Choroid plexus epithelial cell (primary cell): ENCODE measurements at regions not wholly inside any gene's neighbourhood (a gene's known extent, or its start where the extent isn't known, plus 50 kb on each side); places are given as distances from the start of the nearest gene placed in this dataset.

Experiments
- DNase-seq: peaks from one replicate; pipeline ENCODE4 v3.0.0-alpha.2; 2010; ENCODE audit warnings: low read depth
- H3K4me3 ChIP-seq: 2 replicates; pipeline ENCODE4 v1.5.1; 2011; ENCODE audit warnings: low read depth, mild to moderate bottlenecking, control low read depth, low read length, moderate library complexity
- TF ChIP-seq, protein P1 (sequence below): conservative IDR thresholded peaks from 2 replicates; pipeline ENCODE4 v1.5.1; 2011; ENCODE audit warnings: low read depth, mild to moderate bottlenecking, control low read depth, inconsistent platforms, low read length, moderate library complexity

DNA sequence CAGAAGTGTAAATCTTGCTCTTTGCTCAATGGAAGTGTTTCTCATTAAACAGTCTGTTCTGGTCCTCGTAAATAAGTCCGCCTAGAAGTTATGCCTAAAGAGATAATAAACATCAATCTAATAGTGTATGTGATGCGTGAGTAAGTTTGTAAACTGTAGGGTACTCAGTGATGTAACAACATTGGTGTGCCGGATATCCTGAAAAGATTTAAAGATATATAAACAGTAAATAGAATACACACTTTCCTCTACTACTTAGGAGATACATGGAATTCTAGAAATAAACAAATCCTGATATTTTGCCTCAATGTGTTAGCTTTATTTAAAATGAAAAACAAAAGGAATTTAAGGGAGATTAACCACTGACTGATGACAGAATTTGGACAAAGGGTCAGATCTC lies 123.5 kb downstream of the AHR start:
- TF ChIP-seq, protein P1, sequence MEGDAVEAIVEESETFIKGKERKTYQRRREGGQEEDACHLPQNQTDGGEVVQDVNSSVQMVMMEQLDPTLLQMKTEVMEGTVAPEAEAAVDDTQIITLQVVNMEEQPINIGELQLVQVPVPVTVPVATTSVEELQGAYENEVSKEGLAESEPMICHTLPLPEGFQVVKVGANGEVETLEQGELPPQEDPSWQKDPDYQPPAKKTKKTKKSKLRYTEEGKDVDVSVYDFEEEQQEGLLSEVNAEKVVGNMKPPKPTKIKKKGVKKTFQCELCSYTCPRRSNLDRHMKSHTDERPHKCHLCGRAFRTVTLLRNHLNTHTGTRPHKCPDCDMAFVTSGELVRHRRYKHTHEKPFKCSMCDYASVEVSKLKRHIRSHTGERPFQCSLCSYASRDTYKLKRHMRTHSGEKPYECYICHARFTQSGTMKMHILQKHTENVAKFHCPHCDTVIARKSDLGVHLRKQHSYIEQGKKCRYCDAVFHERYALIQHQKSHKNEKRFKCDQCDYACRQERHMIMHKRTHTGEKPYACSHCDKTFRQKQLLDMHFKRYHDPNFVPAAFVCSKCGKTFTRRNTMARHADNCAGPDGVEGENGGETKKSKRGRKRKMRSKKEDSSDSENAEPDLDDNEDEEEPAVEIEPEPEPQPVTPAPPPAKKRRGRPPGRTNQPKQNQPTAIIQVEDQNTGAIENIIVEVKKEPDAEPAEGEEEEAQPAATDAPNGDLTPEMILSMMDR, result no peak
- no peak overlapping the region for H3K4me3 ChIP-seq
- DNase-seq, result no peak

DNA sequence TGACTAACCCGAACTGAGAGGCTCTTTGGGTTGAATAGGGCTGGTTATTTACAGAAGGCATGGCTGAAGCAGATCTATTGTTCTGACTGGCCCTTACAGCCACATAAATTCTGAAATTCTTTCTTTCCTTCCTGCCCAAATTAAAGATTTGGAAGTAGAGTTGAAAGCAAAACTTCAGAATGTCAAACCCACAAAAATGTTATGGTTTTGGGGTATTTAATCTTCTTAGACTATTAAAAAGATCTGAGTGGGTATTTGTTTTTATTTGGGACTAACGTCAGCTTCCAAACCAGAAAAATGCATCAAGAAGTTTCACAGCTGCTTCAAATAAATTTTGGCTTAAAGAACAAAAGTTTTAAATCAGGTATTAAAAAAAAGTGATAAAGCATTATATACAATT lies 124.5 kb downstream of the AHR start:
- peak; percentile 35 for DNase-seq
- TF ChIP-seq, protein P1, result no peak
- no peak overlapping the region for H3K4me3 ChIP-seq

- H3K4me3 ChIP-seq, result no peak overlapping the region
- DNase-seq, result no peak
- TF ChIP-seq, protein P1, result no peak
Observed at GRCh38 chr7:17427924-17428323, 129.5 kb downstream of the AHR start.

DNA sequence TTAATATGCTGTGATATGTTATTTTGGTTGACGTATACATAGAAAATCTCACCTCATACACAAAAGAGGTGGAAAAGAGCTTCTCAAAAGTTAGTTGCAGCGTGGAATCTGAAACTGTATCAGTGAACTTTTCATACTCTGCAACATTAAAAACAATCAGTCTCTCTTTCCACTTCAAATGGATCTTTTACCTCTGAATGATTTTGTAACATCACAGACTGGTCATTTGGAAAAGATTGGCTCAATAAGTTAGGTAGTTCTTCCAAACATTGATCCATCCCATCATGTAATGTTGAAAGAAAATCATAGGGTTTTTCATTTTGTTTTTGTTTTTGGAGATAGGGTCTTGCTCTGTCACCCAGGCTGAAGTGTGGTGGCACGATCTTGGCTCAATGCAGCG lies 131.1 kb downstream of the AHR start:
- DNase-seq, result no peak
- TF ChIP-seq, protein P1, result no peak
- no peak overlapping the region for H3K4me3 ChIP-seq

- TF ChIP-seq, protein P1, result no peak
Observed at GRCh38 chr7:17432793-17433192, 134.3 kb downstream of the AHR start.

DNA sequence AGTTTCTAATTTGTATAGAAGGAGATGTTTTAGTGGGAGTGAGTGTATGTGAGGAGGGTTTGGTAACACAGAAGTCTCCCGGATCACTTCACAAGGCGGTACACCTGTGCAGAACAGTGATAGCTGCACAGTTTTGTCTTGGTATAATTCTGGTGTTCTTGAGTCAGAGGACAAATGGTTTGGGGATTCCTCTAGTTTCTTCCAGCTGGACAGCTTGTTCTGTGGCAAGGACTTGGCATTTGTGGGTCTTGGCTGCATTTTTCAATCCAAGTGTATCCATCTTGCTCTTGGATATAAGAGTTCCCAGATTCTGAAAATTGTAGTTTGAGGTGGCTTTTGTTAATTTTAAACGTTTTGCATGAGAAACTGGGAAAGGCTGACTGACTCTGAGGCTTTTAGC lies 135.7 kb downstream of the AHR start:
- TF ChIP-seq, protein P1, result no peak
- no peak for DNase-seq
- H3K4me3 ChIP-seq, result no peak overlapping the region

More at GRCh38 chr7:17432793-17433192, 134.3 kb downstream of the AHR start:
- DNase-seq, result no peak
- H3K4me3 ChIP-seq, result no peak overlapping the region

- TF ChIP-seq, protein P1, result no peak
- H3K4me3 ChIP-seq, result no peak overlapping the region
- DNase-seq, result peak; percentile 49
Observed at GRCh38 chr7:17434841-17435692, 136.6 kb downstream of the AHR start.
